ENCODE measurements at regions not wholly inside any gene's neighbourhood (a gene's known extent, or its start where the extent isn't known, plus 50 kb on each side); places are given as distances from the start of the nearest gene placed in this dataset.

GRCh38 chr16:7278636-7279035 lies 54.0 kb upstream of the RBFOX1 start:
- Mint-ChIP-seq H3K4me3 (ENCODE audit: low read depth, unreplicated experiment) (no peak overlapping the region), H3K4me1 (ENCODE audit: low read depth, unreplicated experiment) (no peaks in the 10 kb centered on the region), H3K36me3 (ENCODE audit: insufficient read depth, unreplicated experiment) (no peaks in the 10 kb centered on the region), H3K9me3 (ENCODE audit: low read depth, unreplicated experiment) (peaks cover 29% of the 10 kb centered on the region), H3K27ac (ENCODE audit: unreplicated experiment) (no peak overlapping the region), H3K27me3 (ENCODE audit: unreplicated experiment) (no peaks in the 10 kb centered on the region)
- no TSS peak for BruUV-seq (replicated peaks)
- intact Hi-C loops (cut with micrococcal nuclease; ENCODE audit: unreplicated experiment): no loop called here
- TF ChIP-seq CTCF (IDR thresholded peaks at IDR 0.05; ENCODE audit: unreplicated experiment): no peak
- DNase-seq: no peak
- CTCF ChIA-PET: no interaction called here

GRCh38 chr16:7272567-7273158 lies 60.0 kb upstream of the RBFOX1 start:
- BruUV-seq (replicated peaks): no TSS peak
- Mint-ChIP-seq H3K4me1 (ENCODE audit: low read depth, unreplicated experiment) (no peaks in the 10 kb centered on the region), H3K27me3 (ENCODE audit: unreplicated experiment) (no peaks in the 10 kb centered on the region), H3K27ac (ENCODE audit: unreplicated experiment) (no peak overlapping the region), H3K4me3 (ENCODE audit: low read depth, unreplicated experiment) (no peak overlapping the region), H3K36me3 (ENCODE audit: insufficient read depth, unreplicated experiment) (no peaks in the 10 kb centered on the region), H3K9me3 (ENCODE audit: low read depth, unreplicated experiment) (peaks cover 13% of the 10 kb centered on the region)
- no peak for TF ChIP-seq CTCF (IDR thresholded peaks at IDR 0.05; ENCODE audit: unreplicated experiment)
- CTCF ChIA-PET: no interaction called here
- DNase-seq: no peak
- intact Hi-C loops (cut with micrococcal nuclease; ENCODE audit: unreplicated experiment): no loop called here

- no peak for DNase-seq
- intact Hi-C loops (cut with micrococcal nuclease; ENCODE audit: unreplicated experiment): no loop called here
- H3K27ac Mint-ChIP-seq (ENCODE audit: unreplicated experiment): no peak overlapping the region
- no TSS peak for BruUV-seq (replicated peaks)
- no peak for TF ChIP-seq CTCF (IDR thresholded peaks at IDR 0.05; ENCODE audit: unreplicated experiment)
- H3K4me1 Mint-ChIP-seq (ENCODE audit: low read depth, unreplicated experiment): no peaks in the 10 kb centered on the region
- CTCF ChIA-PET: no interaction called here
- H3K27me3 Mint-ChIP-seq (ENCODE audit: unreplicated experiment): no peaks in the 10 kb centered on the region
- H3K4me3 Mint-ChIP-seq (ENCODE audit: low read depth, unreplicated experiment): no peak overlapping the region
- H3K36me3 Mint-ChIP-seq (ENCODE audit: insufficient read depth, unreplicated experiment): no peaks in the 10 kb centered on the region
- peaks cover 16% of the 10 kb centered on the region for H3K9me3 Mint-ChIP-seq (ENCODE audit: low read depth, unreplicated experiment)
Observed at GRCh38 chr16:7271486-7271885, 61.2 kb upstream of the RBFOX1 start.

- Mint-ChIP-seq H3K9me3 (ENCODE audit: low read depth, unreplicated experiment) (peaks cover 16% of the 10 kb centered on the region), H3K27ac (ENCODE audit: unreplicated experiment) (no peak overlapping the region), H3K27me3 (ENCODE audit: unreplicated experiment) (no peaks in the 10 kb centered on the region), H3K4me1 (ENCODE audit: low read depth, unreplicated experiment) (no peaks in the 10 kb centered on the region), H3K36me3 (ENCODE audit: insufficient read depth, unreplicated experiment) (no peaks in the 10 kb centered on the region), H3K4me3 (ENCODE audit: low read depth, unreplicated experiment) (no peak overlapping the region)
- CTCF ChIA-PET: no interaction called here
- TF ChIP-seq CTCF (IDR thresholded peaks at IDR 0.05; ENCODE audit: unreplicated experiment): no peak
- DNase-seq: no peak
- BruUV-seq (replicated peaks): no TSS peak
- intact Hi-C loops (cut with micrococcal nuclease; ENCODE audit: unreplicated experiment): no loop called here
Observed at GRCh38 chr16:7270823-7271222, 61.8 kb upstream of the RBFOX1 start.

Data from Calu3 (cell line).